ENCODE measurements at regions not wholly inside any gene's neighbourhood (a gene's known extent, or its start where the extent isn't known, plus 50 kb on each side); places are given as distances from the start of the nearest gene placed in this dataset.

GRCh38 chr13:34243403-34243802 lies 425.5 kb downstream of the RFC3 start:
- TF ChIP-seq, protein P1, sequence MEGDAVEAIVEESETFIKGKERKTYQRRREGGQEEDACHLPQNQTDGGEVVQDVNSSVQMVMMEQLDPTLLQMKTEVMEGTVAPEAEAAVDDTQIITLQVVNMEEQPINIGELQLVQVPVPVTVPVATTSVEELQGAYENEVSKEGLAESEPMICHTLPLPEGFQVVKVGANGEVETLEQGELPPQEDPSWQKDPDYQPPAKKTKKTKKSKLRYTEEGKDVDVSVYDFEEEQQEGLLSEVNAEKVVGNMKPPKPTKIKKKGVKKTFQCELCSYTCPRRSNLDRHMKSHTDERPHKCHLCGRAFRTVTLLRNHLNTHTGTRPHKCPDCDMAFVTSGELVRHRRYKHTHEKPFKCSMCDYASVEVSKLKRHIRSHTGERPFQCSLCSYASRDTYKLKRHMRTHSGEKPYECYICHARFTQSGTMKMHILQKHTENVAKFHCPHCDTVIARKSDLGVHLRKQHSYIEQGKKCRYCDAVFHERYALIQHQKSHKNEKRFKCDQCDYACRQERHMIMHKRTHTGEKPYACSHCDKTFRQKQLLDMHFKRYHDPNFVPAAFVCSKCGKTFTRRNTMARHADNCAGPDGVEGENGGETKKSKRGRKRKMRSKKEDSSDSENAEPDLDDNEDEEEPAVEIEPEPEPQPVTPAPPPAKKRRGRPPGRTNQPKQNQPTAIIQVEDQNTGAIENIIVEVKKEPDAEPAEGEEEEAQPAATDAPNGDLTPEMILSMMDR (IDR thresholded peaks at IDR 0.05; ENCODE audit: low read depth, low read length): no peak
- no peak overlapping the region for H3K4me3 ChIP-seq (replicated peaks in 1 of 2; ENCODE audit: low read depth in 2 of 2, low read length in 2 of 2)

DNA sequence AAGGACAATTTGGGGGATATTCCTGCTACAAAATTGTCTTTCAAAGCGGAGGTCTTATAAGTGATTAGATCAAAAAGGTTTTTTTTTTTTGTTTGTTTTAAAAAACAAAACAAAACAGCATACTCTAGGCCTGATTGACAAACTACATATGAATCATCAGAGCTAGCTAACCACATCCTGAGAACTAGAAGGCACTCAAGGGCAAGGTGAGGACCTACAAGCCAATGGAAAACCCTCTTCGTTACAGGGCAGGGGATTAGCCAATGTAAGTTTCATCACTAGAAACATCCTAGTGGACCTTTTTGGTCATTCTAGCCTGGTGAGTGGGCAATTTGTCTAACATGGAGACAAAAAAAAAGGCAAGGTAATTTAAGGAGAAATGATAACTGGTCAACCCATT lies 428.6 kb downstream of the RFC3 start:
- no peak overlapping the region for H3K4me3 ChIP-seq (replicated peaks in 1 of 2; ENCODE audit: low read depth in 2 of 2, low read length in 2 of 2)
- DNase-seq (ENCODE audit: low read depth in 2 of 2): peak; percentile 26 to 33
- TF ChIP-seq, protein P1 (IDR thresholded peaks at IDR 0.05; ENCODE audit: low read depth, low read length): no peak

More at GRCh38 chr13:34243403-34243802, 425.5 kb downstream of the RFC3 start:
- DNase-seq (ENCODE audit: low read depth in 2 of 2): no peak

DNA sequence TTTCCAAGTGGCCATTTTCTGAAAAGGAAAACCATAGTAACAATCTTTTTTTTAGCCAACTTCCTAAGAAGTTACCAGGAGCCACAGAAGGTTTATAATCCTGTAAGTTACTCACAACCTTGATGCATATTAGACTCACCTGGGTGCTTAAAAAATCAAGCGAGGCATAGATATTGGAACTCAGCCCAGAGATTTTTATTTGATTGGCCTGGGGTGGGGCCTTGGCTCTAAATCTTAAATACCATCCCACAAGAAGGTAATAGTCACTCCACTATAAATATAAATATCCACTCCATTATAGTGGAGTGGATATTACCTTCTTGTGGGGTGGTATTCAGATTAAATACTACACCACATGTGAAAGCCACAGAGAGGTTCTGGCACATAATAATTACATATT lies 429.6 kb downstream of the RFC3 start:
- H3K4me3 ChIP-seq (replicated peaks in 1 of 2; ENCODE audit: low read depth in 2 of 2, low read length in 2 of 2): no peak overlapping the region
- no peak for DNase-seq (ENCODE audit: low read depth in 2 of 2)
- TF ChIP-seq, protein P1 (IDR thresholded peaks at IDR 0.05; ENCODE audit: low read depth, low read length): no peak

DNA sequence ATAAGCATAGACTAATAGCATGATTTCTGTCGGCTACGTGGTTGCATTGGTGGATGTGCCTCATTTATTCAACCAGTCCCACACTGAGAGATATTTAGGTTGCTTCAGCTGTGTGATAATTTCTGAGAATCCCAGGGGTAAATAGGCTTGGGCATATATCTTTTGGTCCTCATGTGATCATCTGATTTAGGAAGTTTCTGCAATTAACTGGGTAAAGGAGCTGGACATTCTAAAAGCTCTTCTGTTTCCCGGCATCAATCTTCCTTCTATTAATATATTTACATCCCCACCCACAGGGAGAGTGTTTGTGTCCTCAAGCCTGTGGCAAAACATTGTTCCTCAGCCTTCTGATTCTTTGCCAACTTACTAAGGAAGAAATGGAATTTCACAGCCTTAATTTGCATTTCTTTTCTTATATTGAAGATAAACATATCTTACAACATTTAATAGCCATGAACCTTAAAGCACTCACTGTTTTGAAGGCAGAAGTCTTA lies 431.6 kb downstream of the RFC3 start:
- TF ChIP-seq, protein P1 (IDR thresholded peaks at IDR 0.05; ENCODE audit: low read depth, low read length): no peak
- no peak for DNase-seq (ENCODE audit: low read depth in 2 of 2)
- no peak overlapping the region for H3K4me3 ChIP-seq (replicated peaks in 1 of 2; ENCODE audit: low read depth in 2 of 2, low read length in 2 of 2)

GRCh38 chr13:34250151-34250670 lies 432.3 kb downstream of the RFC3 start:
- DNase-seq (ENCODE audit: low read depth in 2 of 2): no peak
- TF ChIP-seq, protein P1 (IDR thresholded peaks at IDR 0.05; ENCODE audit: low read depth, low read length): no peak
- H3K4me3 ChIP-seq (replicated peaks in 1 of 2; ENCODE audit: low read depth in 2 of 2, low read length in 2 of 2): no peak overlapping the region

- DNase-seq (ENCODE audit: low read depth in 2 of 2): no peak
- TF ChIP-seq, protein P1 (IDR thresholded peaks at IDR 0.05; ENCODE audit: low read depth, low read length): no peak
Observed at GRCh38 chr13:34254366-34254765, 436.4 kb downstream of the RFC3 start.

DNA sequence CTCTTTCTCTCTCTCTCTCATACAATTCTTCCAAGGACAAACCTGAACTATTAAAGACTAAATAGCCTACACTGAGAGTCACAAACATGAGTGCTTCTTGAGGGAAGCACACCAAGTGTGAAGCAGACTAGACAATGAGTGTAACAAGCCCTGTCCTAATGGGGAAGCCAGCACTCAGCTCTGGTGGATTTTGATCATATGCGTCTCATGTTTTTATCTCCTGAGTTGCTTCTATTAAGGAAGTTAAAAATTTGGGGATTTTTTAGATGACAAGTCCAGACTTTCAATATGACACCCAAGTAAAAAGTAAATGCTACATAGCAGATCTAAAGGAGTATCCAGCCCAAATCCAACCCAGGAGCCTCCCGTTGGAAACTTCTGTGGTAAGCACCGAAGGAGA lies 437.8 kb downstream of the RFC3 start:
- no peak for DNase-seq (ENCODE audit: low read depth in 2 of 2)
- TF ChIP-seq, protein P1 (IDR thresholded peaks at IDR 0.05; ENCODE audit: low read depth, low read length): no peak

More at GRCh38 chr13:34254366-34254765, 436.4 kb downstream of the RFC3 start:
- no peak overlapping the region for H3K4me3 ChIP-seq (replicated peaks in 1 of 2; ENCODE audit: low read depth in 2 of 2, low read length in 2 of 2)

More for the DNA sequence above, 437.8 kb downstream of the RFC3 start:
- H3K4me3 ChIP-seq (replicated peaks in 1 of 2; ENCODE audit: low read depth in 2 of 2, low read length in 2 of 2): no peak overlapping the region

Data from cardiac fibroblast (primary cell).